Left colon (tissue), 2 donors: ENCODE measurements at regions not wholly inside any gene's neighbourhood (a gene's known extent, or its start where the extent isn't known, plus 50 kb on each side); places are given as distances from the start of the nearest gene placed in this dataset.
"Not testable (repeated sequence)": the region's sequence is repeated elsewhere in the genome, so short reads cannot be mapped to it uniquely, and the experiment has no call there.

ENCODE experiments used
- ATAC-seq: fragments of 200-7000 bp; cut with Tn5 transposase; one replicate; pipeline ENCODE4 v1.9.1; 2020; ENCODE audit warnings: mild to moderate bottlenecking, moderate library complexity
- DNase-seq, 2 donors: peaks; one replicate each; pipeline ENCODE4 v3.0.0-alpha.2; 2020
- intact Hi-C, 2 donors: fragments of 100-400 bp; cut with DNase I in 1 of 2; cut with micrococcal nuclease in 1 of 2; formaldehyde crosslinking; loops; one replicate each; pipeline versions ENCODE4 v1.11.2 to v1.14.0; 2022; cut with DNase I, micrococcal nuclease
- donor health status: DM: no; HTN: no; CAD: no.
- donor health status: DM: yes; HTN: yes; CAD: no.

- intact Hi-C loops: no loop called here
- ATAC-seq (no peak), DNase-seq (no peak)
Measured at GRCh38 chr2:83873110-83873509, 586.0 kb downstream of the SUCLG1 start.

- ATAC-seq (no peak), DNase-seq (no peak)
- intact Hi-C loops: no loop called here
Measured at GRCh38 chr2:83866211-83866610, 592.9 kb downstream of the SUCLG1 start.

DNA sequence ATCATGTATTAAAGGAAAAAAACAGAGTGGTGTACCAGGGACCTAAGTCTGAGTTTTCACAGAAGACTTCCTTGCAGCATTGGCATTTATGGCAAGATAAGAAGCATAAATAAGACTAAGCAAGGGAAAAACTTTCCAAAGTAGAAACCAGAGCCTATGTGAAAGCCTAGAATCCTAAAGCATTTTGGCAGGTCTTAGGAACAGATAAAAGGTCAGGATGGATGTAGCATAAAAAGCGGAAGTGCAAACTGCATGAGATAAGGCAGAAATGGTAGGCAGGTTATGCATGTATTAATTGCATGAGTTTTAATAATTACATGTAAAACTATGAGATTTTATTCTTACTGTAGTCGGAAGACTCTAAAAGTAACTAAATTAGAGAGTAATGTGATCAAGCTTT lies 596.5 kb downstream of the SUCLG1 start:
- no peak for DNase-seq
- intact Hi-C loops: no loop called here
- ATAC-seq: no peak

- DNase-seq (no peak), ATAC-seq (no peak)
- intact Hi-C loops: no loop called here
Measured at GRCh38 chr2:83860320-83860719, 598.8 kb downstream of the SUCLG1 start.

DNA sequence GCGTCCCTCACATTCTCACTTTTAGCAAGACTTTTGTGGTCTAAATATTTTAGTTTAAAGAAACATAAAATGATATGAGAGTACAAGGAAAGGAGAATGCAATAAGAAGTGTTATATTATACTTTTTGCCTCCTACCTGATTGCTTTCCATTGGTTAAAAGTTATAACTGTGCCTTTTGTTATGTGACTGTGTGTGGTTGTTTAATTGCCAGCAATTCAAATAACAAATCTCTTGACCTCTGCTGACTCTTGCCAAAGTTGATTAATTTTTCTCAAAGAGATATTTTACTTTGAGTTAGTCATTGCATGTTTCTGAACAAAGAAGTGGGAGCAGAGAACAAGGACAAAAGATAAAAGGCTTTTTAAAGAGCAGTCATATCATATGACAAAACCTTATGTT lies 599.5 kb downstream of the SUCLG1 start:
- intact Hi-C loops: no loop called here
- peak; percentile 72 for ATAC-seq
- no peak for DNase-seq

GRCh38 chr2:83851066-83851465 lies 608.0 kb downstream of the SUCLG1 start:
- DNase-seq: no peak
- intact Hi-C loops: no loop called here
- no peak for ATAC-seq

GRCh38 chr2:83850071-83850725 lies 608.9 kb downstream of the SUCLG1 start:
- intact Hi-C loops: no loop called here
- DNase-seq: no peak
- no peak for ATAC-seq

DNA sequence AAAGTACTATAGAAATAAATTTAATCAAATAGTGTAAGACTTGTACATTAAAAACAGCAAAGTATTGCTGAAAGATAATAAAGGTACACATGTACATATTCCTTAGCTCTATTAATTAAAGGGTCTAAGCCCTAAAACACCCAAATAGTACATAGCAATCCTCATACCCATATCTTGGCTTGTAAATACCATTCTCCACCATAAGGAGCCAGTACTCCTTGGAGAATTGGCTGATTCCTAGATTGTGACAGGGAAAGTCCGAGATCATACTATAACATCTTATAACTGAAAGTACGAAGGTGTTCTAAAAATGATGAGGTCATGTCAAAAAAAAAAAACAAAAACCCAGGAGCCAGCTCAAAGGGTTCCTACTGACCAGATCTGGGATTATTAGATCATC lies 614.6 kb downstream of the SUCLG1 start:
- intact Hi-C loops: no loop called here
- ATAC-seq: no peak
- no peak for DNase-seq

- peak; percentile 98 for ATAC-seq
- intact Hi-C loops: no loop called here
- DNase-seq: no peak
Measured at GRCh38 chr2:83842421-83842820, 616.7 kb downstream of the SUCLG1 start.

- ATAC-seq: peak; percentile 64
- no peak for DNase-seq
Measured at GRCh38 chr2:83837823-83838222, 621.3 kb downstream of the SUCLG1 start.

GRCh38 chr2:83827618-83828017 lies 631.5 kb downstream of the SUCLG1 start:
- intact Hi-C loops: no loop called here
- no peak for DNase-seq
- peak; percentile 24 for ATAC-seq

More at GRCh38 chr2:83837823-83838222, 621.3 kb downstream of the SUCLG1 start:
- intact Hi-C loops: no loop called here

GRCh38 chr2:83826577-83826976 lies 632.5 kb downstream of the SUCLG1 start:
- intact Hi-C loops: no loop called here
- DNase-seq: no peak

DNA sequence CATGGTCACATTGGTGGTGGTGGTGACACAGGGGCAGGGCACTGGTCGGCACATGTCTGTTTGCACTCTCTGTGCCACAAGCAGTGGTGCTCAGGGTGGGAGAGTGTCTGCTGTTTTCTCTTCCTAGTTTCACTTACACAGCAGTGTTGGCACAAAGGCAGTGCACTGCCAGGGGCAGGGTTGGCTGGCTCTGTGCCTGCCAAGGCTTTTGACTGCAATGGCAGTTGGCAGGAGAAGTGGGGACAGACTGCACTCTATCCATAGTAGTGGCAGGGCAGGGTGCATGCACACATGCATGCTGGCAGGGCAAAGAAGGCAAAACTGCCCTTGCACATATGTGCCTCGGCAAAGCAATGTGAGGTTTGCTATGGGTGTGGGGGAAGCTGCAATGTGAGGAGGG lies 635.9 kb downstream of the SUCLG1 start:
- intact Hi-C loops: no loop called here
- DNase-seq (no peak), ATAC-seq (peak; percentile 25)

More at GRCh38 chr2:83826577-83826976, 632.5 kb downstream of the SUCLG1 start:
- ATAC-seq: no peak

GRCh38 chr2:83817511-83817910 lies 641.6 kb downstream of the SUCLG1 start:
- intact Hi-C loops: no loop called here
- DNase-seq (no peak), ATAC-seq (peak; percentile 44)

GRCh38 chr2:83808878-83809277 lies 650.2 kb downstream of the SUCLG1 start:
- DNase-seq: no peak
- intact Hi-C loops: no loop called here
- no peak for ATAC-seq

GRCh38 chr2:83802604-83803003 lies 656.5 kb downstream of the SUCLG1 start:
- no peak for DNase-seq
- no peak for ATAC-seq
- intact Hi-C loops: no loop called here

DNA sequence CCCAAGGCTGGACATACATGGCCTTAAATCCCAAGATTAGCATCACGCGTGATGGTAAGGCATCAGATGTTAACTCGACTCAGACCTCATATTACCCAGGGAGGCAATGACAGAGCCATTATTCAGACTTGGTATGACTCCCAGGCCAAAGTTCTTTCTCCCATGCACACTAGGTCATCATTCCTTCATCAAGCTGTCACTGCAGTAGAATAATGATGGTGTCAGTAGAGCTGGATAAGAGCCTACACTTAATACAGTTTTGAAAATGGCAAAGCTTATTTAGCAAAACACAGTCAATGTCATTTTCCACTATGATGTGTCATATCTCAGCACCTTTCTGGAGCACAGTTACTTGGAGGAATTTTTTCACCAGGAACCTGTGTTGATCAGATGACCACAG lies 663.3 kb downstream of the SUCLG1 start:
- no peak for ATAC-seq
- intact Hi-C loops: no loop called here
- DNase-seq: no peak

DNA sequence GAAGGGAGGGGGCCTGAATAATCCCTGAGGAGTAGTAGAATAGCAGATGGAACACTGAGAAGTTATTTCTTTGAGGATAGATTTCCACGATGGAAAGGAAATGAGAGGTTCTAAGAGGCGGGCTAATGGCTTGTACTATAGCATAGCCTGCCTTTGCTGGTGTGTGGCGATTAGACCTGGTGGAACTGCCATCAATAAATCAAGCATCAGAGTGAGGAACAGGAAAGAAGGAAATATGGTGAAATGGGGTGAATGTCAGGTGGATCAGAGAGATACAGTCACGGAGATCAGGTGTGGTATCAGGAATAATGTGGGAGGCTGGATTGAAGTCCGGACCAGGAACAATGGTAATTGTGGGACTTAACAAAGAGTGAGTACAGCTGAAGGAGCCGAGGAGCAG lies 668.6 kb downstream of the SUCLG1 start:
- ATAC-seq, DNase-seq, intact Hi-C loops: not testable (repeated sequence)

DNA sequence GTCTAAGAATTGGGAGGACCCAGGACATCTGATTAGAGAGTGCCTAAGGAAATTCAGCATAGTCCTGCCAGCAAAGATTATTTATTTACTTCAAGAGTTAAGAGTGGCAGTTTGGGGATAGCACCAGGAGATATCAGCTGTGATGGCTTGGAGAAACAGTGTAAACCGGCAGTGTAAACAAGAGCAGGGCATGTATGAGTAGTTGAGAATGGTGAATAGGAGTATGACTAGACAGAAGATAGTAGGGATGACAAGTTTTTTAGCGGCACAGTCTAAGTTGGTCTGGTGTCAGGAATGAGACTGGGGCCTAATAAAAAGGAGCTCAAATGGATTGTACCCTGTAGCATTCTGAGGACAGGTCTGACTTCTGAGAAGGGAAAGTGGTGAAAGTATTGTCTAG lies 669.4 kb downstream of the SUCLG1 start:
- intact Hi-C loops: not testable (repeated sequence)

GRCh38 chr2:83788938-83789566 lies 670.0 kb downstream of the SUCLG1 start:
- ATAC-seq, intact Hi-C loops, DNase-seq: not testable (repeated sequence)

More for the DNA sequence above, 669.4 kb downstream of the SUCLG1 start:
- ATAC-seq, DNase-seq: not testable (repeated sequence)

GRCh38 chr2:83787189-83787588 lies 671.9 kb downstream of the SUCLG1 start:
- ATAC-seq (peak; percentile 79), DNase-seq (peak in 1 of 2 donors; percentile 8)
- intact Hi-C loops: no loop called here
